ENCODE measurements at regions not wholly inside any gene's neighbourhood (a gene's known extent, or its start where the extent isn't known, plus 50 kb on each side); places are given as distances from the start of the nearest gene placed in this dataset.

GRCh38 chr20:51217347-51218045, 194.6 kb upstream of the KCNG1 start:
- TF ChIP-seq CTCF (optimal IDR thresholded peaks at IDR 0.05 in 1 of 3, IDR thresholded peaks at IDR 0.05 in 1 of 3, conservative IDR thresholded peaks at IDR 0.05 in 1 of 3; ENCODE audit: extremely low read depth in 1 of 3, insufficient read depth in 2 of 3, low read length in 3 of 3) (no peak), EZH2 (IDR thresholded peaks at IDR 0.05; ENCODE audit: low read length) (no peak)
